ENCODE measurements at regions not wholly inside any gene's neighbourhood (a gene's known extent, or its start where the extent isn't known, plus 50 kb on each side); places are given as distances from the start of the nearest gene placed in this dataset.

- DNase-seq (ENCODE audit: extremely low read depth, low read depth) = no peak
- TF ChIP-seq CTCF (IDR thresholded peaks at IDR 0.05; ENCODE audit: low read depth, low read length) = no peak
Measured at GRCh38 chr13:74217811-74218210, 83.6 kb upstream of the KLF12 start.

GRCh38 chr13:74215420-74215819, 81.2 kb upstream of the KLF12 start:
- DNase-seq (ENCODE audit: extremely low read depth, low read depth) = no peak
- no peak for TF ChIP-seq CTCF (IDR thresholded peaks at IDR 0.05; ENCODE audit: low read depth, low read length)

GRCh38 chr13:74214321-74214720, 80.1 kb upstream of the KLF12 start:
- no peak for DNase-seq (ENCODE audit: extremely low read depth, low read depth)
- no peak for TF ChIP-seq CTCF (IDR thresholded peaks at IDR 0.05; ENCODE audit: low read depth, low read length)

- TF ChIP-seq CTCF (IDR thresholded peaks at IDR 0.05; ENCODE audit: low read depth, low read length) = no peak
- peak; percentile 84 for DNase-seq (ENCODE audit: extremely low read depth, low read depth)
Measured at GRCh38 chr13:74210693-74211393, 76.6 kb upstream of the KLF12 start.

- DNase-seq (ENCODE audit: extremely low read depth, low read depth) = no peak
- no peak for TF ChIP-seq CTCF (IDR thresholded peaks at IDR 0.05; ENCODE audit: low read depth, low read length)
Measured at GRCh38 chr13:74206855-74207254, 72.7 kb upstream of the KLF12 start.

GRCh38 chr13:74206061-74206561, 71.9 kb upstream of the KLF12 start:
- DNase-seq (ENCODE audit: extremely low read depth, low read depth) = peak; percentile 46
- no peak for TF ChIP-seq CTCF (IDR thresholded peaks at IDR 0.05; ENCODE audit: low read depth, low read length)

- no peak for TF ChIP-seq CTCF (IDR thresholded peaks at IDR 0.05; ENCODE audit: low read depth, low read length)
- no peak for DNase-seq (ENCODE audit: extremely low read depth, low read depth)
Measured at GRCh38 chr13:74205313-74205690, 71.1 kb upstream of the KLF12 start.

Measured in AG09319 (cell line).